ENCODE measurements at regions not wholly inside any gene's neighbourhood (a gene's known extent, or its start where the extent isn't known, plus 50 kb on each side); places are given as distances from the start of the nearest gene placed in this dataset.

- TF ChIP-seq POLR2A (IDR thresholded peaks at IDR 0.05): no peak
- TF ChIP-seq, protein P1, sequence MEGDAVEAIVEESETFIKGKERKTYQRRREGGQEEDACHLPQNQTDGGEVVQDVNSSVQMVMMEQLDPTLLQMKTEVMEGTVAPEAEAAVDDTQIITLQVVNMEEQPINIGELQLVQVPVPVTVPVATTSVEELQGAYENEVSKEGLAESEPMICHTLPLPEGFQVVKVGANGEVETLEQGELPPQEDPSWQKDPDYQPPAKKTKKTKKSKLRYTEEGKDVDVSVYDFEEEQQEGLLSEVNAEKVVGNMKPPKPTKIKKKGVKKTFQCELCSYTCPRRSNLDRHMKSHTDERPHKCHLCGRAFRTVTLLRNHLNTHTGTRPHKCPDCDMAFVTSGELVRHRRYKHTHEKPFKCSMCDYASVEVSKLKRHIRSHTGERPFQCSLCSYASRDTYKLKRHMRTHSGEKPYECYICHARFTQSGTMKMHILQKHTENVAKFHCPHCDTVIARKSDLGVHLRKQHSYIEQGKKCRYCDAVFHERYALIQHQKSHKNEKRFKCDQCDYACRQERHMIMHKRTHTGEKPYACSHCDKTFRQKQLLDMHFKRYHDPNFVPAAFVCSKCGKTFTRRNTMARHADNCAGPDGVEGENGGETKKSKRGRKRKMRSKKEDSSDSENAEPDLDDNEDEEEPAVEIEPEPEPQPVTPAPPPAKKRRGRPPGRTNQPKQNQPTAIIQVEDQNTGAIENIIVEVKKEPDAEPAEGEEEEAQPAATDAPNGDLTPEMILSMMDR (IDR thresholded peaks at IDR 0.05): no peak
These were observed 135.5 kb upstream of the F3 start for GRCh38 chr1:94677087-94677486.
